KMS-11 (cell line): ENCODE measurements at regions not wholly inside any gene's neighbourhood (a gene's known extent, or its start where the extent isn't known, plus 50 kb on each side); places are given as distances from the start of the nearest gene placed in this dataset.
"Not testable (repeated sequence)": the region's sequence is repeated elsewhere in the genome, so short reads cannot be mapped to it uniquely, and the experiment has no call there.

ENCODE experiments used
- H2AFZ ChIP-seq: fragments of 200-600 bp; sonication (generic); 2 replicates; pipeline ENCODE4 v1.6.1; 2016; ENCODE audit warnings: antibody characterized with exemption, mixed run types, low read depth
- H3K27ac ChIP-seq: fragments of 200-600 bp; sonication (generic); 2 replicates; pipeline ENCODE4 v1.6.1; 2016; ENCODE audit warnings: mild to moderate bottlenecking, mixed run types
- H3K27me3 ChIP-seq: fragments of 200-600 bp; sonication (generic); 2 replicates; pipeline ENCODE4 v1.6.1; 2017; ENCODE audit warnings: mild to moderate bottlenecking, low read depth, mixed run types, moderate library complexity; ENCODE audit not compliant: insufficient read depth
- H3K36me3 ChIP-seq: fragments of 200-600 bp; sonication (generic); 2 replicates; pipeline ENCODE4 v1.6.1; 2017; ENCODE audit warnings: mild to moderate bottlenecking, mixed run types; ENCODE audit not compliant: insufficient read depth
- H3K4me1 ChIP-seq: fragments of 200-600 bp; sonication (generic); 2 replicates; pipeline ENCODE4 v1.6.1; 2016; ENCODE audit warnings: mild to moderate bottlenecking, low read depth, mixed run types; ENCODE audit not compliant: poor library complexity, severe bottlenecking
- H3K4me2 ChIP-seq: fragments of 200-600 bp; sonication (generic); 2 replicates; pipeline ENCODE4 v1.7.0; 2016; ENCODE audit warnings: mild to moderate bottlenecking, mixed run types
- H3K4me3 ChIP-seq: fragments of 200-600 bp; sonication (generic); IDR thresholded peaks from 2 replicates; pipeline ENCODE4 v1.6.1; 2017; ENCODE audit warnings: low read depth, low read length, mixed read lengths; ENCODE audit not compliant: insufficient read depth
- H3K79me2 ChIP-seq: fragments of 200-600 bp; sonication (generic); 2 replicates; pipeline ENCODE4 v1.6.1; 2016; ENCODE audit warnings: low read depth, mixed run types; ENCODE audit not compliant: insufficient read depth
- H3K9ac ChIP-seq: fragments of 200-600 bp; sonication (generic); 2 replicates; pipeline ENCODE4 v1.6.1; 2016; ENCODE audit warnings: mild to moderate bottlenecking, mixed run types
- H4K20me1 ChIP-seq: fragments of 200-600 bp; sonication (generic); 2 replicates; pipeline ENCODE4 v1.6.1; 2016; ENCODE audit warnings: mild to moderate bottlenecking, mixed run types; ENCODE audit not compliant: insufficient read depth
- CTCF ChIP-seq: fragments of 200-600 bp; sonication (generic); conservative IDR thresholded peaks from 2 replicates; pipeline ENCODE4 v1.6.1; 2017; ENCODE audit warnings: low read depth, mild to moderate bottlenecking, antibody characterized with exemption, low read length, moderate library complexity, mixed read lengths

DNA sequence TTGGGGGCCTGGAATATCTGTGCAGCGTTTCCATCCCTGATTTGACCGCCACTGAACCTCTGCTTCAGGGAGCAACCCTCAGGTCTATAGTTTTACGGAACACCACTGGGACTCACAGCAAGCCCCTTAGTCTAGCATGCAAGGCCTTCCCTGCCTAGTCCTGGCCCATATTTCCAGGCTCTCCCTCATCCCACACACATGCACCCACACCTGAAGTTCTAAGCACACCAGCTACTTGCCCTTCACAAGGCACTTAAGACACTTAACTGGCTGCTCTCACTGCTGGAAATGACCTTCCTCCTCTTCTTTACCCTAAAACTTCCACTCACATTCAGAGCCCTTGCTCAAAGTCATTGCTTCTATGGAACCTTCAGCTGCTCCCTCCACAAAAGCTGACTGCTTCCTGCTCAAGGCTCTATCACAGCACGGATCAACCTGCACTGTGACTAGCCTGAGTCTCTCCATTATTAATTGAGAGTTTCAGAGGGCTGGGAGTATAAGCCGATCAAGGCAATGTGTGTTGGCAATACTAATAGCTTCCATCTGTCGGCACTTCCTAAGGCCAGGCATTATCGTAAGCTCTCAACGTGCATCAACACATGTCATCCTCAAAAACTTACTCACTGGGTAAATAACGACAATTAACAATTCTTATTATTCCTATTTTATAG is 84.3 kb downstream of the RRAGC start:
- TF ChIP-seq CTCF: no peak

DNA sequence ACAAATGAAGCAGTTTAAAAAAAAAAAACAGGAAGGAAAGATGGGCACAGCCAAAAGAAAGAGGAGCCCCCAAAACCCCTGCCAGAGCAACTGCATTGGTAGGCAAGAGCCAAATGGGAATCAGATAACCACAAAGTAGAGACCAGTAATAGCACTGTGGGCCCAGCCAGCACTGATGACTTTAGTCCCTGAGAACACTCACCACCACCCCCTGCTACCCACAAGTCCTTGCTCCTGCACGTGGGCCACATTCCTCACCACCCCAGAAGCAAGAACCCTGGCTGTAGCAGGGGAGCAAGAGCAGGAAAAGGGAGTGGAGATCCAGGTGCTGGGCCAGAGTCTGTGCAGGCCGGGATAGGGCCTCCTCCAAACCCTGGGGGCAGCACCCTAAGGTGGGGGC is 86.1 kb downstream of the RRAGC start:
- Histone ChIP-seq H3K27me3 (no peaks in the 10 kb centered on the region), H3K27ac (no peak overlapping the region), H3K4me3 (no peak overlapping the region), H3K4me1 (no peaks in the 10 kb centered on the region), H3K36me3 (no peaks in the 10 kb centered on the region), H3K4me2 (no peak overlapping the region), H3K9ac (no peak overlapping the region), H4K20me1 (no peaks in the 10 kb centered on the region), H3K79me2 (no peaks in the 10 kb centered on the region), H2AFZ (no peak overlapping the region)
- no peak for TF ChIP-seq CTCF

More for the DNA sequence above, 84.3 kb downstream of the RRAGC start:
- no peaks in the 10 kb centered on the region for H3K79me2 ChIP-seq
- no peaks in the 10 kb centered on the region for H3K4me1 ChIP-seq
- H3K9ac ChIP-seq: no peak overlapping the region
- H3K36me3 ChIP-seq: no peaks in the 10 kb centered on the region
- no peak overlapping the region for H3K4me2 ChIP-seq
- H4K20me1 ChIP-seq: no peaks in the 10 kb centered on the region
- no peak overlapping the region for H2AFZ ChIP-seq
- H3K27me3 ChIP-seq: no peaks in the 10 kb centered on the region
- no peak overlapping the region for H3K4me3 ChIP-seq
- H3K27ac ChIP-seq: no peak overlapping the region

- Histone ChIP-seq H3K4me2 (no peak overlapping the region), H3K9ac (no peak overlapping the region), H3K27ac (no peak overlapping the region), H4K20me1 (no peaks in the 10 kb centered on the region), H3K27me3 (no peaks in the 10 kb centered on the region), H3K4me1 (no peaks in the 10 kb centered on the region), H3K4me3 (no peak overlapping the region), H3K36me3 (no peaks in the 10 kb centered on the region), H3K79me2 (no peaks in the 10 kb centered on the region), H2AFZ (no peak overlapping the region)
- TF ChIP-seq CTCF: no peak
These were observed 86.6 kb downstream of the RRAGC start for GRCh38 chr1:38772953-38773352.

- H2AFZ ChIP-seq: no peak overlapping the region
- no peak overlapping the region for H3K9ac ChIP-seq
- H3K4me3 ChIP-seq: no peak overlapping the region
- H3K36me3 ChIP-seq: no peaks in the 10 kb centered on the region
- no peak overlapping the region for H3K4me2 ChIP-seq
- no peaks in the 10 kb centered on the region for H3K4me1 ChIP-seq
- H3K27ac ChIP-seq: no peak overlapping the region
- no peak for TF ChIP-seq CTCF
- no peaks in the 10 kb centered on the region for H3K27me3 ChIP-seq
- H4K20me1 ChIP-seq: no peaks in the 10 kb centered on the region
- H3K79me2 ChIP-seq: no peaks in the 10 kb centered on the region
These were observed 87.5 kb downstream of the RRAGC start for GRCh38 chr1:38772026-38772425.

GRCh38 chr1:38770516-38771173 is 88.9 kb downstream of the RRAGC start:
- not testable (repeated sequence) for H3K79me2 ChIP-seq, H3K9ac ChIP-seq, H3K4me1 ChIP-seq, H3K27me3 ChIP-seq, H2AFZ ChIP-seq, H3K36me3 ChIP-seq, H3K27ac ChIP-seq, H4K20me1 ChIP-seq, H3K4me2 ChIP-seq, H3K4me3 ChIP-seq
